ENCODE measurements at regions not wholly inside any gene's neighbourhood (a gene's known extent, or its start where the extent isn't known, plus 50 kb on each side); places are given as distances from the start of the nearest gene placed in this dataset.

DNA sequence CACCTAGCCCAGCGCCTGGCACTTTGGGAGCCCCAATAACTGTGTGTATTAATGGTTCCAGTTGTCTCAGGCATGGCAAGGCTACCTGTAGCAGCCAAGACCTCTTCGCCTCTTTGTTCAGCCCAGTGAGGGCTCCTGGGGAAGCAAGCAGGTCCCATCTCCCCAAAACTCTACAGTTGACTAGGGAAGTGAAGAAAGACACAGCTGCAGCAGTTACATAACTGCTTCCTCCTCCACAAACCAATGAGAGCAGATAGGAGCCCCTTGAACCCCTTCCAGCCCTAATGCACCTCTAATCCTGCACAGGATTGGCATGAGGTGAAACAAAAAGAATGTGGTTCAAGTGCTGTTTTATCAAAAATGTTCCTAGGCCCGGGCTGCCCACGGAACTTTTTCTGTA lies 100.5 kb downstream of the SYF2 start:
- TF ChIP-seq, protein P1, sequence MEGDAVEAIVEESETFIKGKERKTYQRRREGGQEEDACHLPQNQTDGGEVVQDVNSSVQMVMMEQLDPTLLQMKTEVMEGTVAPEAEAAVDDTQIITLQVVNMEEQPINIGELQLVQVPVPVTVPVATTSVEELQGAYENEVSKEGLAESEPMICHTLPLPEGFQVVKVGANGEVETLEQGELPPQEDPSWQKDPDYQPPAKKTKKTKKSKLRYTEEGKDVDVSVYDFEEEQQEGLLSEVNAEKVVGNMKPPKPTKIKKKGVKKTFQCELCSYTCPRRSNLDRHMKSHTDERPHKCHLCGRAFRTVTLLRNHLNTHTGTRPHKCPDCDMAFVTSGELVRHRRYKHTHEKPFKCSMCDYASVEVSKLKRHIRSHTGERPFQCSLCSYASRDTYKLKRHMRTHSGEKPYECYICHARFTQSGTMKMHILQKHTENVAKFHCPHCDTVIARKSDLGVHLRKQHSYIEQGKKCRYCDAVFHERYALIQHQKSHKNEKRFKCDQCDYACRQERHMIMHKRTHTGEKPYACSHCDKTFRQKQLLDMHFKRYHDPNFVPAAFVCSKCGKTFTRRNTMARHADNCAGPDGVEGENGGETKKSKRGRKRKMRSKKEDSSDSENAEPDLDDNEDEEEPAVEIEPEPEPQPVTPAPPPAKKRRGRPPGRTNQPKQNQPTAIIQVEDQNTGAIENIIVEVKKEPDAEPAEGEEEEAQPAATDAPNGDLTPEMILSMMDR (IDR thresholded peaks at IDR 0.05; ENCODE audit: borderline replicate concordance, insufficient read depth, low read depth, low read length): no peak
- no peak overlapping the region for H3K4me3 ChIP-seq (ENCODE audit: low read depth, low read length)

DNA sequence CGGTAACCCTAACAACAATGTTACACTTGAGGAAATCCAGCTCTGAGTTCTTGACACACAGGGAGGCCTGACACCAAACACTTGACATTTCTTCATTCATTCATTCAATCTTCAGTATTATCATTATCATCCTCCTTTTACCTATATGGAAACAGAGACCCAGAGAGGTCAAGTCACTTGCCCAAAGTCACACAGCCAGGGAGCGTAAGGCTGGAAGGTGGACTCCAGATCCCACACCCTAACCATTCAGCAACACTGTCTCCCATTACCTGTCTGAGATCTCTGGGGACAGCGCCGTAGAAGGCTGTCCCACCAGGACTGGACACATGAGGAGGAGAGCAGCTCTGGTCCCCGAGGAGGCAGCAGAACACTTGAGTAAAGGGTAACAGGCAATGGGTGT lies 101.4 kb downstream of the SYF2 start:
- TF ChIP-seq, protein P1 (IDR thresholded peaks at IDR 0.05; ENCODE audit: borderline replicate concordance, insufficient read depth, low read depth, low read length): no peak
- H3K4me3 ChIP-seq (ENCODE audit: low read depth, low read length): no peak overlapping the region

DNA sequence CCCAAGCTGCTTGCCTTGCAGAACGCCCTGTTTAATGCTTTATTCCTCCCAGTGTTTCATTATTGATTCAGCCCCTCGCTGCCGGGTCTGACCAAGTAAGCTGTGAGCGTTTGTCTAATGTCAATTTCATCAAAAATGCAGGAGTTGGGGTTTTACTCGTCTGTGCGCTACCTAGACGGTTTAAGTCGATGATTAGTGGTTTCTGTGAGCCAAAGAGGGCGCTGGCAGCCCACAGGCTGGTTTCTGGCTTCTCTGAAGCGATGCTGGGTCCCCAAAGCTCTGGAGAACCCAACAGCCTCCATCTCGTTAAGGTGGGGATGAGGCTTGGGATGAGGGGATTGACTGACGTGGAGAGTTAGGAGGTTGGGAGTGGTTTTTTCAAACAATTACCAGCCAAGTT lies 102.9 kb downstream of the SYF2 start:
- H3K4me3 ChIP-seq (ENCODE audit: low read depth, low read length): no peak overlapping the region
- TF ChIP-seq, protein P1 (IDR thresholded peaks at IDR 0.05; ENCODE audit: borderline replicate concordance, insufficient read depth, low read depth, low read length): no peak

DNA sequence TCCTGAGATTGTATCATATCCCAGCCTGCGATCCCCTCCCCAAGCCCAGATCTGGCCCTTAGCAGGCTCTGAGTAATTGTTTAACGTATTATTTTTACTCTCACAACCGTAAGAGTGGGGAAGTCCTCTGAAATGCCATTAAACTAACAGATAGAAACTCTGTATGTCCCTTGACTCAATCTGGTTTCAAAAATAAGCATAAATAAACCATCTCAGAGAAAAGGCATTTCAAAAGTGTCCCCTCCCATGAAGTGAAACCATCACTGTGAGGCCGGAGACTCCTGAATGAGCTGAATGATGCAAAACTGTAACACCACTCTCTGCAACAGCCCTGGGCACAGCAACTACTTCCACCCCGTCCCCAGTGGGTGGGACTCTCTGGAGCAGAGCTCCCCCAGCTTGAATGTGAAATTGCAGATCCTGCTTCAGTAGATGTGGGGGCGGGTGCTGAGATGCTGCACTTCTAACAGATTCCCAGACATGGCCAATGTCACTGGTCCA lies 104.1 kb downstream of the SYF2 start:
- TF ChIP-seq, protein P1 (IDR thresholded peaks at IDR 0.05; ENCODE audit: borderline replicate concordance, insufficient read depth, low read depth, low read length): no peak
- H3K4me3 ChIP-seq (ENCODE audit: low read depth, low read length): no peak overlapping the region

DNA sequence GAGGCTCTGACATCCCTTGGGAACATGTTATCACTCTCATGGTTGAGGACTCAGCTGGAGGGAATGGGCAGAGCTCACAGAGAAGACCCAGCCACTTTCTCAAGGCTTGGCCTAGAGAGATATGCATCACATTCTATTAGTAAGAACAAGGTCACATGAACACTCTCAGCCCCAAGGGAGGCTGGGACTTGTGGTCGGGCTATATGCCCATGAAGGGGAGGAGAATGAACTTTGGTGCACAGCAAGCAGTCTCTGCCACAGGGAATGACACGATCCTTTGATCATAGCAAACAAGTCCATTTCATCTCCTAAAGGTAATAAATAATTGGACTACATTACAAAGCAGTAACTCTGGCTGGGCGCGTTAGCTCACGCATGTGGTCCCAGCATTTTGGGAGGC lies 105.7 kb downstream of the SYF2 start:
- TF ChIP-seq, protein P1 (IDR thresholded peaks at IDR 0.05; ENCODE audit: borderline replicate concordance, insufficient read depth, low read depth, low read length): no peak

DNA sequence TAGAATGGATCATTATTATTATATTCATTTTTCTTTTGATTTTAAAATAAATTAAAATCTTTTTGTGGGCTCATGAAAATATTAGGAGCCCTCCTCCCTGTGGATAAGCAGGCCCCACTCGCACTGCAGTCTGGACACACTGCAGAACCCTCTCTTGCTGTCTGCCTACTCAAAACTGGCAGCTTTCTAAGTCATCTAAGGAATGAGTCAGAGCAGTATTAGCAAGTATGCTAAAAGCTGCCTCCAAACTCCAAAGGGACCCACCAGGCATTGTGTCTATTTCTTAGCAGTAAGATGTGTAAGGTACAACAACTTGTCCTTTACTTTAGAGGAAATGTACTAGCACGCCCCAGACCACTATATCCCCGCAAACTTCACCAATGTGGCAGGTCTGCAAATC lies 108.8 kb downstream of the SYF2 start:
- TF ChIP-seq, protein P1 (IDR thresholded peaks at IDR 0.05; ENCODE audit: borderline replicate concordance, insufficient read depth, low read depth, low read length): no peak
- no peak overlapping the region for H3K4me3 ChIP-seq (ENCODE audit: low read depth, low read length)

More for the DNA sequence above, 105.7 kb downstream of the SYF2 start:
- H3K4me3 ChIP-seq (ENCODE audit: low read depth, low read length): no peak overlapping the region

DNA sequence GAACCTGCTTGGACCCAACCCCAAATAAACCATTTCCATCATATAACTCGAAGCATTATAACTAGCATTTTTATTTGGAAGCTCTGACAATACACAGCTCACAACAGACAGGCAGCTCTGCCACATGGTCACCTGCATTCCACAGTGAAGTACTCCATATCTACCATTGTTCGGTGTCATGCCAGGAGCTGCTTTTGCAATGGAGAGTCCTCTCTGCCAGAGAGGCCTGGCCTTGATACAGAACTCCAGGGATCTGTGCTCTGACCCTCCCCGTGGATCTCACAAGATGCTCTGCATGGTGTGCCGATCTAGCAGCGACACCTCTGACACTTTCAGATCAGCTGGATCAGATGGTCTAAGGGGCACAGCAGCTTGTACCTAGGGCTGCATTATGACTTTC lies 109.6 kb downstream of the SYF2 start:
- TF ChIP-seq, protein P1 (IDR thresholded peaks at IDR 0.05; ENCODE audit: borderline replicate concordance, insufficient read depth, low read depth, low read length): no peak
- H3K4me3 ChIP-seq (ENCODE audit: low read depth, low read length): no peak overlapping the region

Data from GM12875 (cell line).